GM19452 (cell line): ENCODE measurements at regions not wholly inside any gene's neighbourhood (a gene's known extent, or its start where the extent isn't known, plus 50 kb on each side); places are given as distances from the start of the nearest gene placed in this dataset.

Source experiments
- ATAC-seq: cut with Tn5 transposase; IDR thresholded peaks from one replicate; pipeline ENCODE4 v1.9.1; 2021; ENCODE audit not compliant: unreplicated experiment

DNA sequence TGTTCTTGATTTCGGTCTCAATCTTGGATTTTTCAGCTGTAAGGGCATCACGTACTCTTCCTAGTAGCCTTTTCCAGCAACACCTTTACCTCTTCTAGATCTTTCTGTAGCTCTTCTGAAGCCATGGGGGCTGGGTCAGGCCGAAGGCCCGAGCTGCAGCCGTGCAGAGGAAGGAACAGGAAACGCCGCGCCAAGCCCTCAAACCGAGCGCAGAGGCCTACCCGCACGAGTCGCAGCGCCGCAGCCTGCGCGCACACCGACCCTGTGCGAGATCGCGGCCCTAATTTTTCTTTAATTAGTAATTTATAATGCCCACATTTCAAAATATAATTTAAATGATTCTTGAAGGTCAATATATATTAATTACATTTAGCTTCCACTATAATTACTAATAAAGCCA lies 483.8 kb downstream of the NUP35 start:
- ATAC-seq: no peak

DNA sequence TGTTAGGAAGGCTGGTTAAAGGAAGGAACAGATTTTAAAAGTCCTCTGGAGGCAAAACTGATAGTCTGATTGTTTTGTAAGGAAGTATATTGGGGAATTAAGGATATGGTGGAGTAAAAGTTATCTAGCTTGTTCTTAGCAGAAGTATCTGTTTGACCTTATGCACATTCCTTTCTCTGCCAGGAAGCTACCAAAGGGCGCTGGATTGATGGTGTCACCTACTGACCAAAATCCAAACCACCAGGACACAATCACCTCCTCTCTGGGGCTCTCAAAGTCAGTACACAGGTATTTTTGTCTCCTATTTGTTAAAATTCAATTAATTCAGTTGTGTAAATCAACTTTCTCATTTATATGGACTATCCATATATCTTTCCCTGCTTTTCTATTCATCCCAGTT lies 484.5 kb downstream of the NUP35 start:
- no peak for ATAC-seq

DNA sequence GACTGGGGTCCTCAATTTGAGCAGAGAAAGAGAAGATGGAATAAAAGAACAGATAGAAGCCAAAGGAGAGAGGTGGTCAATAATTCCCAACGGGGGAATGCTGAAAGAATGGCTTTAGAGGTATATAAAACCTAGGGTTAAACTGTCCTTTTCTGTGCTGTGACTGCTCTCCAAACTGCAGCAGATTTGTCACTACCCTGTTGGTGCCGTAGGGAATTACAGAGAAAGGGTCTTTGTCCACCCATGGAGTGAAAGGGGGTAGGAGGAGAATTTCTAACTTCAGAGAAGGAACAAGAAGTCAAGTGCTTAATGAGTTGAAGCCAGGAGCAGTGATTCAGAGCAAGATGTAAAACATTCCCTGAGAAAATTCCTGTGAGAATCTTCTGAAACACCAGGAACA lies 486.5 kb downstream of the NUP35 start:
- ATAC-seq: no peak

DNA sequence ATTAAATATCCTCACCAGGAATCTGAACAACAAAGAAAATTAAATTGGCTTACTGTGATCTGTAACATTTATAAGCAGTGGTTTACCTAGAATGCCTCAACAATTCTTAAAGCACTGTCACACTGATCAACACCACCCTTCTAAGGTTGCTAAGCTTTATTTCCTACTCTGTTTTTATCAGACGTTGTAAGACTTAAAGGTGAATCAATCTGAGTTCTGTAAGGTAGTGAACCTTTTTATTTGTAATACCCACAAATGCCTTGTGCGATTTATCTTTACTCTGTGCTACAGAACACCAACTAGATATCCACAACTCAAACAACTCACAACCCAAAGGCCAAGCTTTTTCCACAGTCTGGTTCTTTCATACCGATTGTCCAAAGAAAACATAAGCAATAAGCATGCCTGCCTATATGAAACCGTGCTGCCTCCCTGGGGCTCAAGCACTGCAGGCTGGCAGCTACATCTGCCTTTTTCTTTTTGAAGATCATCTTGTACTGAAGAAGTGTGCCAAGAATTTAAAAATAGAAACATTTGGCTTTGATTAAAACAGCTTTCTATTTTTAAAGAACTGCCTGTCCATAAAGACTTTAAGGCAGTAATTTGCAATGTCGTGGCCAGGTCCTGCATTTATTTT lies 490.7 kb downstream of the NUP35 start:
- ATAC-seq: no peak

DNA sequence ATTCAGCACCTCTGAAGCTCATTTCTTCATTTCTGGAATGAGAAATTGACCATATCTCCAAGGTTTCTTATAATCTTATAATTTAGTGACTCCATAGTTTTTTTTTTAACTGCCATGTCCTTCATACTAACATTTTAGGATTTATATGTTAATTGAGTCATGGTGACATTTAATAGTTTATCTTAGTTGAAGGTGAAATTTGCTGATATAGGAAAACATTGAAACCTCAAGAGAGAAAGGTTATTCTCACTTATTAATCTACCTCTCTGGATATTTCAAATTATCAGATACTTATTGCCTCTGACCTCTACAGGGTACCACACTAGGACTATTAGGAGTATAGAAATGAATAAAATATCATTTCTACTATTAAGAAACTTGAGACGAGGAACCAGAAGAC lies 499.0 kb downstream of the NUP35 start:
- no peak for ATAC-seq

DNA sequence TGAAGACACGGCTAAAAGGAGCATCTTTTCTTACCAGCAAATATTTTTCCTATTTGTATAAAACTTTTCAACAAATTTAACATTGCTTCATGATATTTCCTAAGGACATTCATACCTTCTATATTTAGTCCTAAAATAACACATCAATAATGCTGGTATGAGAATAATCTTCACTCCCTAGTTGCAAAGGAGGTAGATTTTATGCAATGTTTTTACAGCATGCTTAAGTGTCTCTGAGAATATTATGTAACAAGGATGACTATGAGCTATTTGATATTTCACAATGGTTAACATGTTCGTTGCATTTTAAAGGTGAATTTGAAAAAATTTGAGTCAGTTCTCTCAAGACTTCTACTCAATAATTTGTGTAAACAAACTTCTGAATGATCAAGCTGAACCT lies 506.7 kb downstream of the NUP35 start:
- ATAC-seq: no peak

DNA sequence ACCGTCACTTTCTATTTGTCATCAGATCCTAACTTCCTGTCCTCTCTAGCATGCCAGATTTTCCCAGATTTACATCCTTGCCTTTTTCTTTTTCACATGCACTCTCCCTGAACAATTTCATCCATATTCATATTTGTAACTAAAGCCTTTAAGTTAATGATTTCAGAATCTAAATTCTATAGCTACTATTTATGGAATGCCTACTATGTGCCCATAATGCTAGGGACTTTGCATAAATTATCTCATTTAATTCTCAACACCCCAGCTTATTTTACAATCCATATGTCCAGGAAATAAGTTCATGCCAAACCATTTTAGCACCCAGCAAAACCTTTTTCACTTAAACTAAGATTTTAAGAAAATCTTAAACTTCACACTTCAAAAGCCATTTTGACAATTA lies 531.9 kb downstream of the NUP35 start:
- no peak for ATAC-seq

DNA sequence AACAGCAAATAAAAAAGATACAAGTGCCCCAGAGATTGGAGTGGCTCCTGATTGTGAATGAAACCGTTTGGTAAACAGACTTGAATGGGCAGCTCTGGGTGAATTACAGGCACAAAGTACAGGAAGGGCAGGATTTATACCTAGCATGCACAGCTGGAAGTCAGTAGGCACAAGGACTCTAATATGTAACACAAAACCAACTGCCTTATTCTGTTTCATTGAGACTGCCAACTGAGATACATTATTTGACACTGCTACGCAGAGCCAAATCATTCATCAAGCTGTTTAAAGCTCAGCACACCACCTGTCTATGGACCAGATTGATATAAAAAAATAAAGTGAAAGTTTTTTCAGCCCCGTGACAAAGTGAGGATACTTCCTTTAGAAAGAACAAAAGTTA lies 541.2 kb downstream of the NUP35 start:
- no peak for ATAC-seq

DNA sequence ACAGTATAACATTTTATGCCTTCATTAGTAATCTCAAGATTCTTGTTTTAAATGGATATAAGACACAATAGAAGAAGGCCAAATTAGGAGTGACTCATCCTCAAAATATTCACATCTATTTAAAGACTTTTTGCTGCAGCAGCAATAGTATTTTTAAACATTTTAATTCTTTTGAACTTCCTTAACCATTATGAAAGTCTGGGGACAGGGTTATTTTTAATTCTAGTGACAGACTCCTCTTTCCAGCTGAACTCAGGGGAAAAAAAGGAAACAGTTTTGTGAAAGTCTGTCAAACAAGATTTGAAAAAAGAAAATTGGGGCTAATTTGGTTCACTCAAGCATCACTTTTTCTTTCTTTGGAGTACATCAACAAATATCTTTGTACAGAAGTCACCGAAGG lies 541.8 kb downstream of the NUP35 start:
- ATAC-seq: no peak

DNA sequence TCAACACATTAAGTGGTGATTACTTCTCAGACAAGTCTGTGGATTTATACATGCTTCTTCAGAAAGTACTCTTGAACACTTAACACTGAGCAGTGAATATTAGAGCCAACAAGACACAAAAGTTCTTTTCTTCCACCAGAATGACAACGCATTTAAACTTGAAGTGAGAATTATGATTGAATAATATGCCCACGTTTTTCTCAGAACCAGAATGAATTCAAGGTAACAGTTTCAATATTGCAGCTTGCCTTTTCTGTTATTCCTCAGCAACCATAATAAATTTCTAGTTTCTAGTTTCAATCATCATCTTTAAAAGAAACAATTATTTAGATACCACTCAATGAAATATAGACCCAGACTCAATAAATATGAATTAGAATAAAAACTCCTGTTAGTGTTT lies 547.0 kb downstream of the NUP35 start:
- ATAC-seq: no peak

DNA sequence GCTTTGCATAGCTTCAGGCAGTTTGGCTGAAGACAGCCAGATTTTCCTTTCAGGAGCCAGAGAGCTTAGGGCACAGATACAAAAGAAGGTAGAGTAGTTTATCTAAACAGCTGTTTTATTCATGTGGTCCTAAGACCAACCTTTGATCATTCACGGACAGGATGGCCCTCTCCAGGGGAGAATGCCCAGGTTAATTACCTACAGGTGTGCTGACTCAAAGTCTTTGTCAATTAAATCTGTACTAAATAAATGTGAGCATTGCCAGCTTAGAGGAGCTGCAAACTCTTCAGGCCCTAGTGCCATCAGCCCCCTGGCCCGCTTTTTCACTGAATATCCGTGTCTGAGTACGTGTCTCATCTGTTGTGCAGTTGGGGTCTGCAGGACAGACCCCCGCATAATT lies 554.7 kb downstream of the NUP35 start:
- ATAC-seq: no peak

DNA sequence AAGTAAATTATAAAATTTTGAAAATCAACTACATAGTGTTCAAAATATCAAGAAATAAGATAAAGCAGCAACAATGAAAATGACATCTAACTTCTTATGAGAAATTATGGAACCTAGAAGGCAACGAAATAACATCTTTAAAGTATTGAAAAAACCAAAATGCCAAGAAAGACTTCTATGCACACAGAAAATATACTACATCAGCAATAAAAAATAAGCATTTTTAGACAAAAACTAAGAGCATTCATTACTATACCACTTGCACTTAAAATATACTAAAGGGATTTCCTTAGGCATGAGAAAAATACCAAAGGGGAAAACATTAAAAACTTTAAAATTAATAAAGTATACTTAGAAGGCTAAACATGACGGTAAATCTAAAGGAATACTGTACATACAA lies 556.3 kb downstream of the NUP35 start:
- ATAC-seq: no peak

DNA sequence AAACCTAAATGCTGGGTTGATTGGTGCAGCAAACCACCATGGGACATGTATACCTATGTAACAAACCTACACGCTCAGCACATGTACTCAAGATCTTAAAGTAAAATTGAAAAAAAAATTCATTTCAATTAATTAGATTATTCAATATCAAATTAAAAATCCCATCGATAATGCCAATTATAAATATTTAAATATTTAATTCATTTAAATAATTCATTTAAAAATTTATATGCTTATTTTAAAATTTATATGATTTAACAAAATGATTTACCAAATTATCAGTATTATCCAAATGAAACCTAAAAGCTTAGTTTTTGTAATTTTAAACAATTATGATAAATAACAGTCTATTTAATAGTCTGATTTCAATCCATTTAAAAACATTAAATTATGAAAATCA lies 560.4 kb downstream of the NUP35 start:
- no peak for ATAC-seq

DNA sequence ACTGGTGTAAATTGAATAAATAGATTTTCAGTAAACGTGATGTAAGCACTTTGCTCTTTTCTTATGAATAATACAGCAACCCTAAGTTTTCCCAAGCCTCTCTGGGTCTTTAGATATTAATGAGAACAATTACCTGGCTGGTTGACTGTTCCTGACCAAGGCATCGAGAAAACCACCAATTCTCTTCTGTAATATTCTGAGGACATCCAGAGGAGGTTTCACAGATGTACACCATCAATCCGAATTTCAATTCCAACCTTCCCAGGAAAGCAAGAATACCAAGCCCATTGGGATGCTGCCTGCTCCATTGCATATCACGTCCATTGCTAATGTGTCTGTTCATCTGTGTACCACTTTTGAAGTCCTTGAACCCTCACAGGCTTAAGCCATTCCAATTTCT lies 571.8 kb downstream of the NUP35 start:
- ATAC-seq: no peak

DNA sequence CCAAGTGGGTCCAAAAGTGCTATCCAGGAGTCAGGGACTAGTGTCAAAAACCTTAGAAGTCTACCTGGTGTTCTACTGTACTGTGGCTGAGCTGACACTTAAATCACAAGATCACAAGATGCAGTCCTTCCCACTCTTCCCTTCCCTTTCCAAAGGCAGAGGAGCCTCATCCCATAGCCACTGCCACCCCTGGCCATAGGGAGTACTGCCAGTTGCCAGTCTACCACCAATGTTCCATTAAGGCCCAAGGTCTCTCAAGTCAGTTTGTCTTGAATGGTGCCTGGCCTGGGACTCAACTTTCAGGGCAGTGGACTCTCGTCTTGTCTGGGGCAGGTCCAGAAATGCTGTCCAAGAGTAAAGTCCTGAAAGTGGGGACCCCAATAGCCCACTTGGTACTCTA lies 585.6 kb downstream of the NUP35 start:
- ATAC-seq: no peak

DNA sequence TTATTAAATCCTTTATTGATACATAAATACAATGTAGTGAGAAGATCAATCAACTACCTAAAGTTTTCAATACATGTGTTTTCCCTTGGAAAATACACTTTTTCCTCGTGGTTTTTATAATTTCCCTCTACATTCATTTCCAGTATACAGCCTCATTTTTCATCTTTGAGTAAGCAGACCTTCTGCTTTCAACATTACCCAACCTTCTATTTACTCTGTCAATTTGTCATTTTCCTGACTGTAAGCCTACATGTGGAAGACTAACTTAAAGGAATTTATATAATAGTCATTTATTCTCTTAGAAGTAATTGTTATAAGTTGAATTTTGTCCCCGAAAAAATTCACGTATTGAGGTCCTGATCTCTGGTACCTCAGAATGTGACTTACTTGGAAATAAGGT lies 594.0 kb downstream of the NUP35 start:
- ATAC-seq: no peak

DNA sequence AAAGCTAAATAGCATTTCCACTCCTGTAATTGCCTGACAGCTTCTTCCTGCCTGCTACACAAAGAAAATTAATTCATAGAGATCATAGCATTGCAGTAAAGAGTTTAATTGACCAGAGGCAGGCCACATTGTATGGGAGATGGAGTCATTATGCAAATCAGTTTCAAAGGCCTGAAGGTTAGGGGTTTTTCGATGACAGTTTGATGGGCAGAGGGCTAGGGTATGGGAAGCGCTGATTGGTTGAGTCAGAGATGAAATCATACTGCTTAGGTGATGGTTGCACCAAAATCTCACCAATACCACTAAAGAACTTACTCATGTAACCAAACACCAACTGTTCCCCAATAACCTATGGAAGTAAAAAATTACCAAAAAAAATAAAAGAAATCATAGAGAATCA lies 599.0 kb downstream of the NUP35 start:
- no peak for ATAC-seq

DNA sequence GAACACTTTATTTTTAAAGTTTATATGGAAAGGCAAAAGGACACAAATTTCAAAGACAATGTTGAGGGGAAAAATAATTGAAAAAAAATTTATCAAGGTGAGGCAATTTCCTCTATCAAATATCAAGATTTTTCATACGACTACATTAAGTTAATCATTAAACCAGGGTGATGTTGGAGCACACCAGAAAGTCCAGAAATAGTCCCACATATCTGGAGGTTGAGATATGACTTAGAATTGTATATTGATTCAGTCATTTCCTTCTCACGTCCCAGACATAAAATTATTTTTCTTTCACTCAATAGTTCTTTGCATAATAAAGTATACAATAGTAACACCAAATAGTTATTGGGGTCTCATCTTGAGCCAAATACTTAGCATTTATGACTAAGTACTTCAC lies 605.1 kb downstream of the NUP35 start:
- no peak for ATAC-seq

DNA sequence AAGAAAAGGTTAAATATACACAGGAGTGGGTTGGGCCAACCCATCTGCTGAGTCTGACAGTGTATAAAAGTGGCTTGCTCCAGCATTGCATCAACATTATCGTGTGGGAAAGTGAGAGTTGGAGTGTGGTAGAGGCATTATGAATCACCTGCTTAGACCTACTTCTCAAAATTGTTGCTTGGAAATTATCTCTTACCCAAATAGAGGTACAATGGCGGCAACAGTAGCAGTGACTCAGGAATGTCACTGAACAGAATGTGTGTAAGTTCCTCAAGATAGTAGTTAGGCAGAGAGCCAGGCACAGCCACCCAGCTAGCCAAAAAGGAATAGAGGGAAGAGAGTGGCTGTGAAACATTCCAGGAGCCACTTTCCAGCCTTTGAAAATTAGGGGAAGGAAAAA lies 616.0 kb downstream of the NUP35 start:
- ATAC-seq: no peak

DNA sequence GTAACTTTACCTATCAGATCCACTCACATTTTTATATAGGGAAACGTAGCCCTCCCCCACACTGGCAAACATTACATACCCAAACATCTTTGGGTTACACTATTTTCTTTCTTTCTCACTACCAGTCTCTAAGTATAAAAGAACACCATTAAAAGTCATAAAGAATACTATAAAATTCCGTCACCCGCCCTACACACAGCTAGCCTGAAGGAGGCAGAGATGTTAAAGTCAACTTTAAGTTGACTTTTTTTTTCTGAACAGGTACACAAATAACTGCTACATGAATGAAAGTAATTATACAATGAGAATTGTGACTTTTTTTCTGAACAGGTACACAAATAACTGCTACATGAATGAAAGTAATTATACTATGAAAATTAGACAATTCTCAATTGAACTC lies 628.3 kb downstream of the NUP35 start:
- ATAC-seq: no peak

DNA sequence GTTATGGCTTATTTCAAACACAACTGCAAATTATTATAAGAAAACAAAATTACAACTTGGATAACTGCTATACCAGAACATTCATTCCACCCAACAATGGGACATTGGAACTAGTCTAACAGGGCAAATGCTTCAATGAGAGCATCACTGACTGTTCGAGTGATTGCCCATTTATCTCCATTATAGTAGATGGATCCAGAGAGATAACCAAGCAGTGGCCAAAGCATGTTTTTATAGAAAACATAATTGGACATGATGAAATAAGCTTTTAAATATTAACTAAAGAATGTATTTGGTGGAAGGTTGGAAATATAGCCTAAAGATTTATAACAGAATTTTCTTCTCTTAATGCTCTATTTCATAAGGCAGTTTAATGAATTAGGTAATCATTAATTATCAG lies 634.8 kb downstream of the NUP35 start:
- ATAC-seq: no peak

DNA sequence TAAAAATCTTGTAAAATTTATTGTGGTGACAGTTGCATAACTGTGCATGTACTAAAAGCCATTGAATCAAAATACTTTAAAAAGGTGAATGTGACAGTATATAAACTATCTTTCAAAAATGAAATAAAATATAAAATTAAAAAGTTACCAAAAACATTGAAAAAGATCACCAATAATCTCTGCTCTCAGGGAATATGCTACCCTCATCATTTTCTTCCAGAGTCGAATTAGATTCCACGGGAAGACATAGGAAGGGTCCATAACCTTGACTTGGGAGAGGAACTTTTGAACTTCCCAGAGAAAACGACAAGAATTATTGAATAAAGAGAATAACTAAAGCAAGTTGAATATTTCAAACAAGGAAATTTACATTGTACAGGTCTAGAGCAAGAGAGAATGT lies 649.5 kb downstream of the NUP35 start:
- no peak for ATAC-seq

DNA sequence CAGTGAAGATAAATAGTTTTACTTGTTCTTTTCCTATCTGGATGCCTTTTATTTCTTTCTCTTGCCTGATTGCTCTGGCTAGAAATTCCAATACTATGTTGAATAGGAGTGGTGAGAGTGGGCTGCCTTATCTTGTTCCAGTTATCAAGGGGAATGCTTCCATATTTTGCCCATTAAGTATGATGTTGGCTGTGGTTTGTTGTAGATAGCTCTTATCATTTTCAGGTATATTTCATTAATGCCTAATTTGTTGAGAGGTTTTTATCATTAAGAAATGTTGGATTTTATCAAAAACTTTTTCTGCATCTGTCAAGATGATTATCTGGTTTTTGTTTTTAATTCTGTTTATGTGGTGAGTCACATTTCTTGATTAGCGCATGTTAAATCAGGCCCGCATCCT lies 655.8 kb downstream of the NUP35 start:
- no peak for ATAC-seq

DNA sequence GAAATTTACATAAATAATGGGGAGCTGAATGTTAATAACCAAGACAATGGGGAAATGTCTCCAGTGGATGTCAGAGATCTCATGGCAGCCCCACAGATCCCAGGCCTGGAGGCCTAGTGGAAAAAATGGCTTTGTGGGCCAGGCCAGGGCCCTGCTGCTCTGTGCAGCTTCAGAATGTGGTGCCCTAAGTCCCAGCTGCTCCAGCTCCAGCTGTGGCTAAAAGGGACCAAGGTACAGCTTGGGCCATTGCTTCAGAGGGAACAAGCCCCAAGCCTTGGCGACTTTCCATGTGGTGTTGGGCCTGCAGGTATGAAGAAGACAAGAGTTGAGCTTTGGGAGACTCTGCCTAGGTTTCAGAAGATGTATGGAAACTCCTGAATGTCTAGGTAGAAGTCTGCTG lies 658.2 kb downstream of the NUP35 start:
- no peak for ATAC-seq
